WTC11 (cell line): ENCODE measurements at regions not wholly inside any gene's neighbourhood (a gene's known extent, or its start where the extent isn't known, plus 50 kb on each side); places are given as distances from the start of the nearest gene placed in this dataset.

Experiments
- ATAC-seq: fragments of 200-7000 bp; cut with Tn5 transposase; 2 replicates; pipeline ENCODE4 v1.10.0; 2021; ENCODE audit warnings: mild to moderate bottlenecking, moderate library complexity
- CTCF ChIA-PET: fragments of 300-600 bp; sonication (Branson Sonifier 250); formaldehyde crosslinking; loops from one replicate; lab custom pipeline; 2021; ENCODE audit warnings: antibody characterized with exemption; lab: Charles Lee
- POLR2A ChIA-PET: fragments of 350-600 bp; sonication (Branson Sonifier 250); formaldehyde crosslinking; loops from one replicate; lab custom pipeline; 2021; ENCODE audit warnings: antibody characterized with exemption; lab: Charles Lee
- DNase-seq: peaks from one replicate; pipeline ENCODE4 v3.0.0; 2021; ENCODE audit warnings: low spot score
- H3K27ac Mint-ChIP-seq: 2 replicates; pipeline ENCODE4 v1.8.0; 2021; ENCODE audit warnings: mixed read lengths
- H3K27me3 Mint-ChIP-seq: 2 replicates; pipeline ENCODE4 v1.8.0; 2021; ENCODE audit warnings: low read depth, mild to moderate bottlenecking, moderate library complexity, mixed read lengths
- H3K36me3 Mint-ChIP-seq: 2 replicates; pipeline ENCODE4 v1.8.0; 2021; ENCODE audit warnings: mixed read lengths
- H3K4me1 Mint-ChIP-seq: 2 replicates; pipeline ENCODE4 v1.8.0; 2022; ENCODE audit warnings: mixed read lengths
- H3K4me3 Mint-ChIP-seq: 2 replicates; pipeline ENCODE4 v1.8.0; 2021; ENCODE audit warnings: mild to moderate bottlenecking, moderate library complexity, mixed read lengths
- H3K9me3 Mint-ChIP-seq: 2 replicates; pipeline ENCODE4 v1.8.0; 2021; ENCODE audit warnings: mixed read lengths
- ARID4B ChIP-seq: sonication (generic); formaldehyde crosslinking; IDR thresholded peaks from 2 replicates; pipeline ENCODE4 v1.8.0; 2023; ENCODE audit warnings: missing genetic modification reagents, mild to moderate bottlenecking, borderline replicate concordance
- E2F4 ChIP-seq: sonication (generic); formaldehyde crosslinking; IDR thresholded peaks from 2 replicates; pipeline ENCODE4 v1.8.1; 2022; ENCODE audit warnings: low read depth, mild to moderate bottlenecking, moderate library complexity, missing genetic modification reagents, borderline replicate concordance
- KAT7 ChIP-seq: sonication (generic); formaldehyde crosslinking; IDR thresholded peaks from 2 replicates; pipeline ENCODE4 v1.8.1; 2023; ENCODE audit warnings: missing genetic modification reagents, mild to moderate bottlenecking, borderline replicate concordance
- NR1H2 ChIP-seq: sonication (generic); formaldehyde crosslinking; IDR thresholded peaks from 2 replicates; pipeline ENCODE4 v1.9.0; 2021; ENCODE audit warnings: mild to moderate bottlenecking, moderate library complexity, missing genetic modification reagents
- NR2C2 ChIP-seq: sonication (generic); formaldehyde crosslinking; IDR thresholded peaks from 2 replicates; pipeline ENCODE4 v1.8.0; 2022; ENCODE audit warnings: mild to moderate bottlenecking, missing genetic modification reagents
- OVOL2 ChIP-seq: fragments of 250-450 bp; sonication (Bioruptor Pico); IDR thresholded peaks from 2 replicates; pipeline ENCODE4 v1.9.0; 2021; ENCODE audit warnings: mild to moderate bottlenecking, borderline replicate concordance
- SOX15 ChIP-seq: fragments of 250-450 bp; sonication (Bioruptor Pico); IDR thresholded peaks from 2 replicates; pipeline ENCODE4 v1.9.0; 2021; ENCODE audit warnings: mild to moderate bottlenecking
- TCF7 ChIP-seq: sonication (generic); formaldehyde crosslinking; IDR thresholded peaks from 2 replicates; pipeline ENCODE4 v1.8.0; 2022; ENCODE audit warnings: mild to moderate bottlenecking, low read depth, missing genetic modification reagents, moderate library complexity
- ZNF138 ChIP-seq: sonication (generic); formaldehyde crosslinking; conservative IDR thresholded peaks from 2 replicates; pipeline ENCODE4 v1.8.1; 2022; ENCODE audit warnings: mild to moderate bottlenecking, moderate library complexity, missing genetic modification reagents
- ZNF416 ChIP-seq: fragments of 250-450 bp; sonication (Bioruptor Pico); IDR thresholded peaks from 2 replicates; pipeline ENCODE4 v1.9.0; 2021; ENCODE audit warnings: mild to moderate bottlenecking, inconsistent platforms
- ZNF532 ChIP-seq: fragments of 250-450 bp; sonication (Bioruptor Pico); IDR thresholded peaks from 2 replicates; pipeline ENCODE4 v1.9.0; 2021; ENCODE audit warnings: mild to moderate bottlenecking, borderline replicate concordance
- ZNF671 ChIP-seq: fragments of 250-450 bp; sonication (Bioruptor Pico); IDR thresholded peaks from 2 replicates; pipeline ENCODE4 v1.8.0; 2021; ENCODE audit warnings: mild to moderate bottlenecking

GRCh38 chr1:78367700-78368099, 123.1 kb upstream of the PTGFR start (continued):
- no peak for TF ChIP-seq ZNF532
- TF ChIP-seq ZNF416 (CRISPR knock-in tag) = no peak
- no peak for TF ChIP-seq ARID4B (CRISPR knock-in tag)
- TF ChIP-seq KAT7 (CRISPR knock-in tag) = no peak
- TF ChIP-seq NR1H2 (CRISPR knock-in tag) = no peak
- no peak for TF ChIP-seq E2F4 (CRISPR knock-in tag)
- TF ChIP-seq ZNF671 (CRISPR knock-in tag) = no peak
- no peak for TF ChIP-seq ZNF138 (CRISPR knock-in tag)
- no peak for TF ChIP-seq SOX15 (CRISPR knock-in tag)
- TF ChIP-seq, all 79 proteins: peak for 0

- no peaks in the 10 kb centered on the region for H3K4me1 Mint-ChIP-seq
- no peak overlapping the region for H3K4me3 Mint-ChIP-seq
- ATAC-seq = no peak
- no peaks in the 10 kb centered on the region for H3K9me3 Mint-ChIP-seq
- no peak for DNase-seq
- ChIA-PET POLR2A (no interaction called here), CTCF (no interaction called here)
- H3K27ac Mint-ChIP-seq = no peak overlapping the region
- H3K27me3 Mint-ChIP-seq = peaks cover 3% of the 10 kb centered on the region
- no peaks in the 10 kb centered on the region for H3K36me3 Mint-ChIP-seq
- no peak for TF ChIP-seq NR2C2 (CRISPR knock-in tag)
- no peak for TF ChIP-seq ARID4B (CRISPR knock-in tag)
- no peak for TF ChIP-seq KAT7 (CRISPR knock-in tag)
- TF ChIP-seq TCF7 (CRISPR knock-in tag) = no peak
- no peak for TF ChIP-seq OVOL2 (CRISPR knock-in tag)
Measured at GRCh38 chr1:78369546-78369945, 121.2 kb upstream of the PTGFR start.
